ENCODE measurements at regions not wholly inside any gene's neighbourhood (a gene's known extent, or its start where the extent isn't known, plus 50 kb on each side); places are given as distances from the start of the nearest gene placed in this dataset.

DNA sequence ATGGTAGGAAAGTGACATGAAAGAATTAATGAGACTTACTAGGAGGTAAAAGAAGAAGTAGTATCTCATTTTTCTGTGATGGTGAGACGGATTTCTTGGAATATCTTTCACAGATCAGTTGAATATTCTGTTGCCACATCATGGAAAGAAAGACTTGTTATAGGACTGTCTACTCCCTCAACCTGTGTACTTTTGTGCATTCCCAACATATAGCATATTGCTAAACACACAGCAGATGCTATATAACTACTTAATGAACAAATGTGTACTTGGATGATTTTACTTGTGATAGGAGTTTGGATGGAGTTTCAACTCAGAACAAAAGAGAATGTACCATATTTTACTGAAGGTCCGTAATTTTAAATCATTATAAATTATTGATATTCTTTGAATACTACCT, 128.5 kb downstream of the LURAP1L start (continued):
- TF ChIP-seq, protein P1, sequence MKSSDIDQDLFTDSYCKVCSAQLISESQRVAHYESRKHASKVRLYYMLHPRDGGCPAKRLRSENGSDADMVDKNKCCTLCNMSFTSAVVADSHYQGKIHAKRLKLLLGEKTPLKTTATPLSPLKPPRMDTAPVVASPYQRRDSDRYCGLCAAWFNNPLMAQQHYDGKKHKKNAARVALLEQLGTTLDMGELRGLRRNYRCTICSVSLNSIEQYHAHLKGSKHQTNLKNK (CRISPR knock-in tag; IDR thresholded peaks at IDR 0.05): no peak
- TF ChIP-seq NFYB (CRISPR knock-in tag; conservative IDR thresholded peaks at IDR 0.05; ENCODE audit: low read depth): no peak
- TF ChIP-seq IRF1 (CRISPR knock-in tag; IDR thresholded peaks at IDR 0.05): no peak
- TF ChIP-seq, protein P2, sequence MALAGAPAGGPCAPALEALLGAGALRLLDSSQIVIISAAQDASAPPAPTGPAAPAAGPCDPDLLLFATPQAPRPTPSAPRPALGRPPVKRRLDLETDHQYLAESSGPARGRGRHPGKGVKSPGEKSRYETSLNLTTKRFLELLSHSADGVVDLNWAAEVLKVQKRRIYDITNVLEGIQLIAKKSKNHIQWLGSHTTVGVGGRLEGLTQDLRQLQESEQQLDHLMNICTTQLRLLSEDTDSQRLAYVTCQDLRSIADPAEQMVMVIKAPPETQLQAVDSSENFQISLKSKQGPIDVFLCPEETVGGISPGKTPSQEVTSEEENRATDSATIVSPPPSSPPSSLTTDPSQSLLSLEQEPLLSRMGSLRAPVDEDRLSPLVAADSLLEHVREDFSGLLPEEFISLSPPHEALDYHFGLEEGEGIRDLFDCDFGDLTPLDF (CRISPR knock-in tag; IDR thresholded peaks at IDR 0.05): no peak
- no peak for TF ChIP-seq STAT6 (CRISPR knock-in tag; conservative IDR thresholded peaks at IDR 0.05; ENCODE audit: low read depth)
- TF ChIP-seq, protein P3, sequence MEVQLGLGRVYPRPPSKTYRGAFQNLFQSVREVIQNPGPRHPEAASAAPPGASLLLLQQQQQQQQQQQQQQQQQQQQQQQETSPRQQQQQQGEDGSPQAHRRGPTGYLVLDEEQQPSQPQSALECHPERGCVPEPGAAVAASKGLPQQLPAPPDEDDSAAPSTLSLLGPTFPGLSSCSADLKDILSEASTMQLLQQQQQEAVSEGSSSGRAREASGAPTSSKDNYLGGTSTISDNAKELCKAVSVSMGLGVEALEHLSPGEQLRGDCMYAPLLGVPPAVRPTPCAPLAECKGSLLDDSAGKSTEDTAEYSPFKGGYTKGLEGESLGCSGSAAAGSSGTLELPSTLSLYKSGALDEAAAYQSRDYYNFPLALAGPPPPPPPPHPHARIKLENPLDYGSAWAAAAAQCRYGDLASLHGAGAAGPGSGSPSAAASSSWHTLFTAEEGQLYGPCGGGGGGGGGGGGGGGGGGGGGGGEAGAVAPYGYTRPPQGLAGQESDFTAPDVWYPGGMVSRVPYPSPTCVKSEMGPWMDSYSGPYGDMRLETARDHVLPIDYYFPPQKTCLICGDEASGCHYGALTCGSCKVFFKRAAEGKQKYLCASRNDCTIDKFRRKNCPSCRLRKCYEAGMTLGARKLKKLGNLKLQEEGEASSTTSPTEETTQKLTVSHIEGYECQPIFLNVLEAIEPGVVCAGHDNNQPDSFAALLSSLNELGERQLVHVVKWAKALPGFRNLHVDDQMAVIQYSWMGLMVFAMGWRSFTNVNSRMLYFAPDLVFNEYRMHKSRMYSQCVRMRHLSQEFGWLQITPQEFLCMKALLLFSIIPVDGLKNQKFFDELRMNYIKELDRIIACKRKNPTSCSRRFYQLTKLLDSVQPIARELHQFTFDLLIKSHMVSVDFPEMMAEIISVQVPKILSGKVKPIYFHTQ (CRISPR knock-in tag; IDR thresholded peaks at IDR 0.05): no peak
- no peak for TF ChIP-seq SMAD3 (CRISPR knock-in tag; IDR thresholded peaks at IDR 0.05; ENCODE audit: borderline replicate concordance)
- no peak for TF ChIP-seq ZNF425 (CRISPR knock-in tag; conservative IDR thresholded peaks at IDR 0.05)

DNA sequence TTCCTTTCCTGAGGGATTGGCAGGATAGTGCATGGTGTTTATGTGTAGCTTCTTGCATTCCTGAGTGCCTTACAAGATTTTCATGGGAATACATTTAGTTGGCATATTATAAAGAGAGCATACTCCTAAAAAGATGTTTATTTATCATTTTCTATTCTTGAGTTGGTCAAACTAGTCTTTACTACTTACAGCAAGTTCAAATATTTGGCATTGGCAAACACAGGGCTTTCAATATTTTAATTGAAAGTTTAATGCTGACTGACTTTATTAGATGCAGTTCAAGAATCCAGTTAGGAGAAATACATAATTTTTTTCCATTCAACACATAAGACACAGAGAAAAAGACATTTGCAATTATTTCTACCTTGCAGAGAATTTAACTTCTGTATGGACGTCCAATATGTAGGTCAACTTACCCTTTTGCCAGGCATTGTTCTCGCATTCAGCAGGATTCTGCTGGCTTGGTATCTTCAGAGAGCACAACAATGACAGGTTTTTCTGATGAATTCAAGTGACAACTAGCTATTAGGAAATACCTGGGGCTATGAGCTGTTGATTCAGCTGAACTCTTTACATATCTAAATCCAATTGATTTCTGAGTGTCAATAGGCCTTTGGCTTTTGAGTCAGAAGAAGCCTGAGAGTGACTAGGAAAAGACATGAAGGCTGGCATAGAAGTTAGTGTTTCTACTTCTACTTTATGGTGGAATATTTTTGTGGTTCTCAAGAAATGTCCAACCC, 129.6 kb downstream of the LURAP1L start:
- ChIA-PET CTCF (no interaction called here), POLR2A (no interaction called here)
- no peak for ATAC-seq
- no peak overlapping the region for H3K27ac Mint-ChIP-seq
- peaks cover 7% of the 10 kb centered on the region for H3K4me1 Mint-ChIP-seq
- no peaks in the 10 kb centered on the region for H3K27me3 Mint-ChIP-seq (ENCODE audit: low read depth)
- no peak for DNase-seq (ENCODE audit: low spot score)
- H3K36me3 Mint-ChIP-seq: no peaks in the 10 kb centered on the region
- peaks cover under 1% of the 10 kb centered on the region for H3K9me3 Mint-ChIP-seq
- no peak overlapping the region for H3K4me3 Mint-ChIP-seq
- TF ChIP-seq ATF3 (CRISPR knock-in tag; conservative IDR thresholded peaks at IDR 0.05) (no peak), ZNF138 (CRISPR knock-in tag; conservative IDR thresholded peaks at IDR 0.05) (no peak), CDX4 (CRISPR knock-in tag; IDR thresholded peaks at IDR 0.05; ENCODE audit: borderline replicate concordance) (no peak), ZNF423 (CRISPR knock-in tag; IDR thresholded peaks at IDR 0.05) (no peak), IRF1 (CRISPR knock-in tag; IDR thresholded peaks at IDR 0.05) (no peak)
- TF ChIP-seq, protein P4, sequence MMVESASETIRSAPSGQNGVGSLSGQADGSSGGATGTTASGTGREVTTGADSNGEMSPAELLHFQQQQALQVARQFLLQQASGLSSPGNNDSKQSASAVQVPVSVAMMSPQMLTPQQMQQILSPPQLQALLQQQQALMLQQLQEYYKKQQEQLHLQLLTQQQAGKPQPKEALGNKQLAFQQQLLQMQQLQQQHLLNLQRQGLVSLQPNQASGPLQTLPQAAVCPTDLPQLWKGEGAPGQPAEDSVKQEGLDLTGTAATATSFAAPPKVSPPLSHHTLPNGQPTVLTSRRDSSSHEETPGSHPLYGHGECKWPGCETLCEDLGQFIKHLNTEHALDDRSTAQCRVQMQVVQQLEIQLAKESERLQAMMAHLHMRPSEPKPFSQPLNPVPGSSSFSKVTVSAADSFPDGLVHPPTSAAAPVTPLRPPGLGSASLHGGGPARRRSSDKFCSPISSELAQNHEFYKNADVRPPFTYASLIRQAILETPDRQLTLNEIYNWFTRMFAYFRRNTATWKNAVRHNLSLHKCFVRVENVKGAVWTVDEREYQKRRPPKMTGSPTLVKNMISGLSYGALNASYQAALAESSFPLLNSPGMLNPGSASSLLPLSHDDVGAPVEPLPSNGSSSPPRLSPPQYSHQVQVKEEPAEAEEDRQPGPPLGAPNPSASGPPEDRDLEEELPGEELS (CRISPR knock-in tag; IDR thresholded peaks at IDR 0.05): no peak
- TF ChIP-seq, protein P5, sequence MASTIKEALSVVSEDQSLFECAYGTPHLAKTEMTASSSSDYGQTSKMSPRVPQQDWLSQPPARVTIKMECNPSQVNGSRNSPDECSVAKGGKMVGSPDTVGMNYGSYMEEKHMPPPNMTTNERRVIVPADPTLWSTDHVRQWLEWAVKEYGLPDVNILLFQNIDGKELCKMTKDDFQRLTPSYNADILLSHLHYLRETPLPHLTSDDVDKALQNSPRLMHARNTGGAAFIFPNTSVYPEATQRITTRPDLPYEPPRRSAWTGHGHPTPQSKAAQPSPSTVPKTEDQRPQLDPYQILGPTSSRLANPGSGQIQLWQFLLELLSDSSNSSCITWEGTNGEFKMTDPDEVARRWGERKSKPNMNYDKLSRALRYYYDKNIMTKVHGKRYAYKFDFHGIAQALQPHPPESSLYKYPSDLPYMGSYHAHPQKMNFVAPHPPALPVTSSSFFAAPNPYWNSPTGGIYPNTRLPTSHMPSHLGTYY (CRISPR knock-in tag; IDR thresholded peaks at IDR 0.05): no peak
- TF ChIP-seq, protein P1 (CRISPR knock-in tag; IDR thresholded peaks at IDR 0.05): no peak

All from WTC11 (cell line).